A549 (cell line): ENCODE measurements at regions not wholly inside any gene's neighbourhood (a gene's known extent, or its start where the extent isn't known, plus 50 kb on each side); places are given as distances from the start of the nearest gene placed in this dataset.

Source experiments
- ATAC-seq, 2 experiments: fragments of 200-7000 bp in 1 of 2; fragments of >200 bp in 1 of 2; cut with Nextera tagmentation in 1 of 2; cut with Tn5 transposase in 1 of 2; 3 replicates each; pipeline versions ENCODE4 v1.8.0 to v1.9.1; 2018 to 2020; ENCODE audit warnings: mild to moderate bottlenecking in 1 of 2, moderate library complexity in 1 of 2
- CTCF ChIA-PET: fragments of 300-600 bp; sonication (Branson Sonifier 250); formaldehyde crosslinking; extraction: SDS; loops from one replicate; lab custom pipeline; 2021; ENCODE audit warnings: antibody characterized with exemption, inconsistent platforms; lab: Yijun Ruan, JAX
- POLR2A ChIA-PET: fragments of 350-600 bp; formaldehyde crosslinking; extraction: SDS; loops from one replicate; lab custom pipeline; 2021; ENCODE audit warnings: antibody characterized with exemption, inconsistent platforms; lab: Yijun Ruan, JAX
- DNase-seq, 2 experiments: peaks; one replicate each; pipeline versions ENCODE4 v3.0.0 to v3.0.0-alpha.2; 2011 to 2016; ENCODE audit warnings: low read depth in 1 of 2, low spot score in 1 of 2
- FAIRE-seq: peaks from 2 replicates; lab custom pipeline; 2011; peaks lifted over from hg19 to GRCh38; lab: Jason Lieb, UNC
- H3K27ac ChIP-seq, 2 experiments: fragments of >200 bp; sonication (Bioruptor Twin); formaldehyde crosslinking; 3 replicates each; pipeline ENCODE4 v1.5.1; 2016 to 2017
- H3K4me1 ChIP-seq: fragments of >200 bp; sonication (Bioruptor Twin); formaldehyde crosslinking; 3 replicates; pipeline ENCODE4 v1.6.1; 2016
- H3K4me2 ChIP-seq: fragments of >200 bp; sonication (Bioruptor Twin); formaldehyde crosslinking; 3 replicates; pipeline ENCODE4 v1.6.1; 2016
- H3K4me3 ChIP-seq: fragments of >200 bp; sonication (Bioruptor Twin); formaldehyde crosslinking; 3 replicates; pipeline ENCODE4 v1.5.1; 2016
- H3K9me3 ChIP-seq: fragments of >200 bp; sonication (Bioruptor Twin); formaldehyde crosslinking; 3 replicates; pipeline ENCODE4 v1.6.1; 2016
- CHD2 ChIP-seq: fragments of 150-350 bp; IDR thresholded peaks from 2 replicates; pipeline ENCODE4 v1.6.1; 2014; ENCODE audit warnings: low read length; ENCODE audit not compliant: partially characterized antibody
- EP300 ChIP-seq, 2 experiments: fragments of >200 bp; sonication (Bioruptor Twin); formaldehyde crosslinking; IDR thresholded peaks; 2 replicates in 1 of 2; 3 replicates in 1 of 2; pipeline ENCODE4 v1.6.1; 2016 to 2017
- ESRRA ChIP-seq: fragments of 150-350 bp; IDR thresholded peaks from 2 replicates; pipeline ENCODE4 v1.6.1; 2014; ENCODE audit warnings: mild to moderate bottlenecking, low read length, borderline replicate concordance
- HOXB5 ChIP-seq: fragments of 250-450 bp; sonication (Bioruptor Pico); IDR thresholded peaks from 2 replicates; pipeline ENCODE4 v1.5.0; 2020; ENCODE audit warnings: mild to moderate bottlenecking, moderate library complexity
- JUNB ChIP-seq: fragments of >200 bp; sonication (Bioruptor Twin); formaldehyde crosslinking; IDR thresholded peaks from 2 replicates; pipeline ENCODE4 v1.6.1; 2016
- KDM5A ChIP-seq: fragments of 200-600 bp; sonication (generic); IDR thresholded peaks from 2 replicates; pipeline ENCODE4 v1.6.1; 2016; ENCODE audit warnings: antibody characterized with exemption, mild to moderate bottlenecking
- PHF8 ChIP-seq: fragments of 200-600 bp; sonication (generic); IDR thresholded peaks from 2 replicates; pipeline ENCODE4 v1.6.1; 2016; ENCODE audit warnings: low read depth, mild to moderate bottlenecking, antibody characterized with exemption, moderate library complexity, borderline replicate concordance
- POLR2A ChIP-seq: IDR thresholded peaks from 2 replicates; pipeline ENCODE4 v1.6.1; 2012; ENCODE audit warnings: mild to moderate bottlenecking, low read length
- RARB ChIP-seq: fragments of 250-450 bp; sonication (Bioruptor Pico); IDR thresholded peaks from 2 replicates; pipeline ENCODE4 v1.8.0; 2021; ENCODE audit warnings: mild to moderate bottlenecking, moderate library complexity
- RCOR1 ChIP-seq: fragments of 150-350 bp; IDR thresholded peaks from 2 replicates; pipeline ENCODE4 v1.6.1; 2014; ENCODE audit warnings: antibody characterized with exemption, low read length, low read depth
- RFX5 ChIP-seq: fragments of 450-650 bp; IDR thresholded peaks from 2 replicates; pipeline ENCODE4 v1.7.1; 2014; ENCODE audit warnings: antibody characterized with exemption, mild to moderate bottlenecking, moderate library complexity
- TP53 ChIP-seq: fragments of 250-450 bp; sonication (Bioruptor Pico); IDR thresholded peaks from 2 replicates; pipeline ENCODE4 v1.5.0; 2021; ENCODE audit warnings: mild to moderate bottlenecking, moderate library complexity
- ZFP36 ChIP-seq: fragments of 450-650 bp; IDR thresholded peaks from 2 replicates; pipeline ENCODE4 v1.6.1; 2014; ENCODE audit warnings: borderline replicate concordance; ENCODE audit not compliant: partially characterized antibody
- ZSCAN20 ChIP-seq: fragments of 250-450 bp; sonication (Bioruptor Pico); IDR thresholded peaks from 2 replicates; pipeline ENCODE4 v1.8.0; 2022; ENCODE audit warnings: mild to moderate bottlenecking, moderate library complexity
- WGBS: methylation state at CpG from one replicate; pipeline ENCODE4 v1.1.6; 2017; ENCODE audit errors: missing lambda C conversion rate; 5-methylcytosine and 5-hydroxymethylcytosine counted together
- TF ChIP-seq, protein P1 (sequence below): fragments of >200 bp; sonication (Bioruptor Twin); formaldehyde crosslinking; IDR thresholded peaks from 3 replicates; pipeline ENCODE4 v1.6.1; 2016
- TF ChIP-seq, protein P2 (sequence below): fragments of >200 bp; sonication (Bioruptor Twin); formaldehyde crosslinking; IDR thresholded peaks from 3 replicates; pipeline ENCODE4 v1.5.1; 2016
- TF ChIP-seq, protein P3 (sequence below): fragments of 450-650 bp; IDR thresholded peaks from 2 replicates; pipeline ENCODE4 v1.6.1; 2014; ENCODE audit warnings: antibody characterized with exemption
- TF ChIP-seq, protein P4 (sequence below): fragments of 150-350 bp; IDR thresholded peaks from 2 replicates; pipeline ENCODE4 v1.6.1; 2014; ENCODE audit warnings: low read depth, mild to moderate bottlenecking, low read length

DNA sequence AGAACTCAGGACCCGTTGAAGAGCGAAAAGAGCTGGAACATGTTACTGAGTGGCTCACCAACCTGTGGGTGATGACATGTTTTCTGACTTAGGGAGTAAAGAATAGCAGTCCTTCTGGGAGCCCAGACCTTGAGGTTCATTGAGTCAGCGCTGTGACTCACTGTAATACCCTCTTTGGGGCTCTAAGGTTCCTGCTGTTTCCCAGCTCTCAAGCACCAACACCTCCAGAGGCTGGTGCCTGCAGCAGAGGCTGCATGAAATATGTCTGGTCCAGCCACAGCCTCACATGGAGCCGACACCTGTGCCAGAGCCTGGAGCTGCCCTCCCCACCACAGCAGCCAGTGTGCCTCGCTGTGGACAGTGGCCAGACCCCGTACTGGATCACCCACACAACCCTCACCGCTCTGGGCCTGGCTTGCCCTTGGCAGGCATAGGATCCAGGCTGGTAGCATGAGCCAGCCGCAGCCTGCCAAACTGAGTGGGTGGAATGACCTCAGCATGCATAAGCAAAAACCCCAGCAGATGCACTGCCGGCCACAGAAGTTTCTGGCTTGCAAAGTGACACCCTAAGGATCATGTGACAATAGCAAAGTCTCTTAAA, 143.5 kb upstream of the MRPS30 start:
- no peaks in the 10 kb centered on the region for H3K9me3 ChIP-seq
- H3K4me3 ChIP-seq: no peak overlapping the region
- ChIA-PET POLR2A (no interaction called here), CTCF (no interaction called here)
- WGBS: 18% methylated on average over 7 of the region's 9 CpGs
- DNase-seq: no peak
- no peaks in the 10 kb centered on the region for H3K4me1 ChIP-seq
- no peak for ATAC-seq
- no peak overlapping the region for H3K27ac ChIP-seq
- no peak for FAIRE-seq
- no peak overlapping the region for H3K4me2 ChIP-seq
- no peak for TF ChIP-seq ESRRA
- TF ChIP-seq POLR2A: no peak
- TF ChIP-seq, protein P1, sequence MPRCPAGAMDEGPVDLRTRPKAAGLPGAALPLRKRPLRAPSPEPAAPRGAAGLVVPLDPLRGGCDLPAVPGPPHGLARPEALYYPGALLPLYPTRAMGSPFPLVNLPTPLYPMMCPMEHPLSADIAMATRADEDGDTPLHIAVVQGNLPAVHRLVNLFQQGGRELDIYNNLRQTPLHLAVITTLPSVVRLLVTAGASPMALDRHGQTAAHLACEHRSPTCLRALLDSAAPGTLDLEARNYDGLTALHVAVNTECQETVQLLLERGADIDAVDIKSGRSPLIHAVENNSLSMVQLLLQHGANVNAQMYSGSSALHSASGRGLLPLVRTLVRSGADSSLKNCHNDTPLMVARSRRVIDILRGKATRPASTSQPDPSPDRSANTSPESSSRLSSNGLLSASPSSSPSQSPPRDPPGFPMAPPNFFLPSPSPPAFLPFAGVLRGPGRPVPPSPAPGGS: no peak
- TF ChIP-seq, protein P2, sequence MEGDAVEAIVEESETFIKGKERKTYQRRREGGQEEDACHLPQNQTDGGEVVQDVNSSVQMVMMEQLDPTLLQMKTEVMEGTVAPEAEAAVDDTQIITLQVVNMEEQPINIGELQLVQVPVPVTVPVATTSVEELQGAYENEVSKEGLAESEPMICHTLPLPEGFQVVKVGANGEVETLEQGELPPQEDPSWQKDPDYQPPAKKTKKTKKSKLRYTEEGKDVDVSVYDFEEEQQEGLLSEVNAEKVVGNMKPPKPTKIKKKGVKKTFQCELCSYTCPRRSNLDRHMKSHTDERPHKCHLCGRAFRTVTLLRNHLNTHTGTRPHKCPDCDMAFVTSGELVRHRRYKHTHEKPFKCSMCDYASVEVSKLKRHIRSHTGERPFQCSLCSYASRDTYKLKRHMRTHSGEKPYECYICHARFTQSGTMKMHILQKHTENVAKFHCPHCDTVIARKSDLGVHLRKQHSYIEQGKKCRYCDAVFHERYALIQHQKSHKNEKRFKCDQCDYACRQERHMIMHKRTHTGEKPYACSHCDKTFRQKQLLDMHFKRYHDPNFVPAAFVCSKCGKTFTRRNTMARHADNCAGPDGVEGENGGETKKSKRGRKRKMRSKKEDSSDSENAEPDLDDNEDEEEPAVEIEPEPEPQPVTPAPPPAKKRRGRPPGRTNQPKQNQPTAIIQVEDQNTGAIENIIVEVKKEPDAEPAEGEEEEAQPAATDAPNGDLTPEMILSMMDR: no peak
- no peak for TF ChIP-seq RCOR1
- TF ChIP-seq, protein P3, sequence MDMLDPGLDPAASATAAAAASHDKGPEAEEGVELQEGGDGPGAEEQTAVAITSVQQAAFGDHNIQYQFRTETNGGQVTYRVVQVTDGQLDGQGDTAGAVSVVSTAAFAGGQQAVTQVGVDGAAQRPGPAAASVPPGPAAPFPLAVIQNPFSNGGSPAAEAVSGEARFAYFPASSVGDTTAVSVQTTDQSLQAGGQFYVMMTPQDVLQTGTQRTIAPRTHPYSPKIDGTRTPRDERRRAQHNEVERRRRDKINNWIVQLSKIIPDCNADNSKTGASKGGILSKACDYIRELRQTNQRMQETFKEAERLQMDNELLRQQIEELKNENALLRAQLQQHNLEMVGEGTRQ: no peak
- no peak for TF ChIP-seq ZFP36
- TF ChIP-seq RFX5: no peak
- no peak for TF ChIP-seq ZSCAN20 (CRISPR knock-in tag)
- TF ChIP-seq PHF8: no peak
- no peak for TF ChIP-seq KDM5A
- TF ChIP-seq, all 56 proteins: peak for 0

DNA sequence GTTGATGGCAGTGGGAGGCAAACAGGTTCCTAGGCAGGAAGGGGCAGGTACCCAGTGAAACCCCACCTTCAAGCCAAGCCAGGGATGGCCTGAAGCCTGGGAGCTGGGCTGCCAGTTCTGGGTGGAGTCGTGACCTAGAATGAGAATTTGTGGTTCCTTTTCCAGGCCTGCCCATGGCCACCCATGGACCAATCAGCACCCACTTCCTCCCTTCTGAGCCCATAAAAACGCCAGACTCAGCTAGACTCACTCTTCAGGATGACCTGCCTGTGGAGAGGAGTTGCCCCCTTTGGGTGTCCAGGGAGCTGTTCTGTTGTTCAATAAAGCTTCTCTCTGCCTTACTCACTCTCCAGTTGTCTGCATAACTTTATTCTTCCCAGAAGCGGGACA, 144.0 kb upstream of the MRPS30 start:
- DNase-seq (no peak), FAIRE-seq (no peak), ATAC-seq (no peak)
- 9% methylated on average over 3 of the region's 3 CpGs for WGBS
- Histone ChIP-seq H3K4me3 (no peak overlapping the region), H3K4me2 (no peak overlapping the region), H3K4me1 (no peaks in the 10 kb centered on the region), H3K9me3 (no peaks in the 10 kb centered on the region), H3K27ac (no peak overlapping the region)
- CTCF ChIA-PET: no interaction called here
- no peak for TF ChIP-seq EP300 (IDR thresholded peaks at IDR 0.05)
- no peak for TF ChIP-seq CHD2
- TF ChIP-seq RARB (CRISPR knock-in tag): no peak
- no peak for TF ChIP-seq HOXB5 (CRISPR knock-in tag)
- TF ChIP-seq, protein P1: no peak
- TF ChIP-seq JUNB: no peak
- TF ChIP-seq, protein P4, sequence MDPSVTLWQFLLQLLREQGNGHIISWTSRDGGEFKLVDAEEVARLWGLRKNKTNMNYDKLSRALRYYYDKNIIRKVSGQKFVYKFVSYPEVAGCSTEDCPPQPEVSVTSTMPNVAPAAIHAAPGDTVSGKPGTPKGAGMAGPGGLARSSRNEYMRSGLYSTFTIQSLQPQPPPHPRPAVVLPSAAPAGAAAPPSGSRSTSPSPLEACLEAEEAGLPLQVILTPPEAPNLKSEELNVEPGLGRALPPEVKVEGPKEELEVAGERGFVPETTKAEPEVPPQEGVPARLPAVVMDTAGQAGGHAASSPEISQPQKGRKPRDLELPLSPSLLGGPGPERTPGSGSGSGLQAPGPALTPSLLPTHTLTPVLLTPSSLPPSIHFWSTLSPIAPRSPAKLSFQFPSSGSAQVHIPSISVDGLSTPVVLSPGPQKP: no peak
- TF ChIP-seq KDM5A: no peak
- no peak for TF ChIP-seq TP53 (CRISPR knock-in tag)
- TF ChIP-seq, protein P2: no peak
- POLR2A ChIA-PET: no interaction called here
